PC-3 (cell line): ENCODE measurements at regions not wholly inside any gene's neighbourhood (a gene's known extent, or its start where the extent isn't known, plus 50 kb on each side); places are given as distances from the start of the nearest gene placed in this dataset.

Experiments used
- EZH2 ChIP-seq: fragments of 300-600 bp; sonication (generic); IDR thresholded peaks from one replicate; pipeline ENCODE4 v1.6.1; 2017; ENCODE audit warnings: antibody characterized with exemption, mild to moderate bottlenecking, low read length; ENCODE audit not compliant: unreplicated experiment
- EZH2phosphoT487 ChIP-seq: fragments of 300-600 bp; sonication (generic); IDR thresholded peaks from 2 replicates; pipeline ENCODE4 v1.6.1; 2018; ENCODE audit warnings: mild to moderate bottlenecking, antibody characterized with exemption, low read length, borderline replicate concordance
- TF ChIP-seq, protein P1 (sequence below): fragments of 300-600 bp; sonication (generic); conservative IDR thresholded peaks from 2 replicates; pipeline ENCODE4 v1.5.1; 2017; ENCODE audit warnings: antibody characterized with exemption, low read depth, mild to moderate bottlenecking, low read length

DNA sequence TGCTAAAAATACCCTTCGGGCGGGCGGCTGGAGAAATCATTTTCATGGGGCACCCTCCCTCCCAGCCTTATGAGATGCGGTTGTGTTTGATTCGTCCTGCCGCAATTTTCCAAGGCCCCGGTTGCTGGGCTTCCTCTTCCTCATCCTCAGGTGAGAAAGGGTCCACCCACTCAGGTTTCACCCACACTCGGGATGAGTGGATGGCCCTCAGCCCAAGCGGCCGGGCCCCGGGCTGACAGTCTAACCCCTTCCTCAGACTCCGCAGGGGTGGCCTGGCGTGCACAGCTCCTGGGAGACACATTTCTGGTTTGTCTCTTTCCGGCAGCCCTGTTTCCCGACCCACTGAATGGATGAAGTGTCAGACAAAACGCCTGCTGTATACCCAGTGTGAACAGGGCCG is 116.5 kb upstream of the LRPAP1 start:
- TF ChIP-seq, protein P1, sequence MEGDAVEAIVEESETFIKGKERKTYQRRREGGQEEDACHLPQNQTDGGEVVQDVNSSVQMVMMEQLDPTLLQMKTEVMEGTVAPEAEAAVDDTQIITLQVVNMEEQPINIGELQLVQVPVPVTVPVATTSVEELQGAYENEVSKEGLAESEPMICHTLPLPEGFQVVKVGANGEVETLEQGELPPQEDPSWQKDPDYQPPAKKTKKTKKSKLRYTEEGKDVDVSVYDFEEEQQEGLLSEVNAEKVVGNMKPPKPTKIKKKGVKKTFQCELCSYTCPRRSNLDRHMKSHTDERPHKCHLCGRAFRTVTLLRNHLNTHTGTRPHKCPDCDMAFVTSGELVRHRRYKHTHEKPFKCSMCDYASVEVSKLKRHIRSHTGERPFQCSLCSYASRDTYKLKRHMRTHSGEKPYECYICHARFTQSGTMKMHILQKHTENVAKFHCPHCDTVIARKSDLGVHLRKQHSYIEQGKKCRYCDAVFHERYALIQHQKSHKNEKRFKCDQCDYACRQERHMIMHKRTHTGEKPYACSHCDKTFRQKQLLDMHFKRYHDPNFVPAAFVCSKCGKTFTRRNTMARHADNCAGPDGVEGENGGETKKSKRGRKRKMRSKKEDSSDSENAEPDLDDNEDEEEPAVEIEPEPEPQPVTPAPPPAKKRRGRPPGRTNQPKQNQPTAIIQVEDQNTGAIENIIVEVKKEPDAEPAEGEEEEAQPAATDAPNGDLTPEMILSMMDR, result no peak
- no peak for TF ChIP-seq EZH2
- TF ChIP-seq EZH2phosphoT487, result no peak
